Lung (tissue), 11 donors: ENCODE measurements at regions not wholly inside any gene's neighbourhood (a gene's known extent, or its start where the extent isn't known, plus 50 kb on each side); places are given as distances from the start of the nearest gene placed in this dataset.

ENCODE experiments used
- ATAC-seq: fragments of 200-7000 bp; cut with Tn5 transposase; one replicate; pipeline ENCODE4 v1.9.1; 2020; ENCODE audit warnings: moderate number of reproducible peaks; ENCODE audit not compliant: insufficient read depth, low FRiP score
- DNase-seq, 3 donors: peaks; one replicate each; pipeline ENCODE4 v3.0.0-alpha.2; 2013 to 2017
- H3K27ac ChIP-seq, 2 donors: one replicate each; pipeline ENCODE4 v1.5.1; 2013; ENCODE audit warnings: mild to moderate bottlenecking in 2 of 2, moderate library complexity in 2 of 2, control low read depth in 1 of 2, inconsistent platforms in 1 of 2, low read depth in 1 of 2, low read length in 1 of 2
- H3K27me3 ChIP-seq, 3 donors: one replicate each; pipeline ENCODE4 v1.5.1; 2013; ENCODE audit warnings: low read length in 2 of 3; ENCODE audit not compliant: control insufficient read depth in 3 of 3, insufficient read depth in 3 of 3
- H3K36me3 ChIP-seq, 4 donors: one replicate each; pipeline ENCODE4 v1.5.1; 2013; ENCODE audit warnings: low read length in 4 of 4, mild to moderate bottlenecking in 1 of 4, moderate library complexity in 1 of 4; ENCODE audit not compliant: control insufficient read depth in 4 of 4, insufficient read depth in 4 of 4
- H3K4me1 ChIP-seq, 5 donors: one replicate each; pipeline ENCODE4 v1.5.1; 2013; ENCODE audit warnings: low read length in 5 of 5, mild to moderate bottlenecking in 2 of 5, moderate library complexity in 1 of 5; ENCODE audit not compliant: control insufficient read depth in 5 of 5, insufficient read depth in 5 of 5
- H3K4me3 ChIP-seq: one replicate; pipeline ENCODE4 v1.5.1; 2013; ENCODE audit warnings: mild to moderate bottlenecking, control low read depth, moderate library complexity
- H3K9ac ChIP-seq, 2 donors: one replicate each; pipeline ENCODE4 v1.5.1; 2013; ENCODE audit warnings: low read length in 2 of 2, control low read depth in 1 of 2; ENCODE audit not compliant: insufficient read depth in 1 of 2
- H3K9me3 ChIP-seq, 4 donors: one replicate each; pipeline ENCODE4 v1.5.1; 2013; ENCODE audit warnings: low read length in 3 of 4, mild to moderate bottlenecking in 1 of 4, moderate library complexity in 1 of 4; ENCODE audit not compliant: control insufficient read depth in 4 of 4, insufficient read depth in 3 of 4
- WGBS, 2 donors: extraction: QIAGEN DNeasy Blood & Tissue Kit; methylation state at CpG; one replicate each; pipeline ENCODE4 v1.1.7; 2013; 5-methylcytosine and 5-hydroxymethylcytosine counted together
- TF ChIP-seq, protein P1 (sequence below): IDR thresholded peaks from 2 replicates; pipeline ENCODE4 v1.5.1; 2012; ENCODE audit warnings: mild to moderate bottlenecking; ENCODE audit errors: control extremely low read depth, extremely low read depth
- donor health status: control.
- donor health status: control.
- donor health status: Bipolar disorder and iron deficiency.
- donor health status: healthy.
- donor health status: DM: yes; HTN: yes; CAD: no.

DNA sequence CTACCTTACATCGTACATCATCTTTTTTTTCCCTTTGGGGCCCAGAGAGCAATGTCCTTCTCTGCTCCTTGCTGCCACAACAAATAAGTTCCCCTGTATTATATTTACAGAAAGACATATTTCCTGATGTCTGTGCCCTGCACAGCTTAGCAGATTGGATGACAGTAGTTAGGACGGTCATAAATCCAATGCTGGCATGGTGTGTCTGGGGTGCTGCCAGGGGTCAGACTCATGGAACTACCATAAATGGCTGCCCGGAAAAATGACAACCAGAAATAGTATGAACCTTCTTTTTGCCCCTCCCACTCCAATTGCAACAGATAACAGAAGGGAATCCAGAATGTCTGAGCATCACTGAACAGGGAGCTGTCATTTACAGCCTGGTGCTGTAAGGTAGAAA lies 511.1 kb downstream of the PSAT1 start:
- no peak overlapping the region for H3K9ac ChIP-seq
- TF ChIP-seq, protein P1, sequence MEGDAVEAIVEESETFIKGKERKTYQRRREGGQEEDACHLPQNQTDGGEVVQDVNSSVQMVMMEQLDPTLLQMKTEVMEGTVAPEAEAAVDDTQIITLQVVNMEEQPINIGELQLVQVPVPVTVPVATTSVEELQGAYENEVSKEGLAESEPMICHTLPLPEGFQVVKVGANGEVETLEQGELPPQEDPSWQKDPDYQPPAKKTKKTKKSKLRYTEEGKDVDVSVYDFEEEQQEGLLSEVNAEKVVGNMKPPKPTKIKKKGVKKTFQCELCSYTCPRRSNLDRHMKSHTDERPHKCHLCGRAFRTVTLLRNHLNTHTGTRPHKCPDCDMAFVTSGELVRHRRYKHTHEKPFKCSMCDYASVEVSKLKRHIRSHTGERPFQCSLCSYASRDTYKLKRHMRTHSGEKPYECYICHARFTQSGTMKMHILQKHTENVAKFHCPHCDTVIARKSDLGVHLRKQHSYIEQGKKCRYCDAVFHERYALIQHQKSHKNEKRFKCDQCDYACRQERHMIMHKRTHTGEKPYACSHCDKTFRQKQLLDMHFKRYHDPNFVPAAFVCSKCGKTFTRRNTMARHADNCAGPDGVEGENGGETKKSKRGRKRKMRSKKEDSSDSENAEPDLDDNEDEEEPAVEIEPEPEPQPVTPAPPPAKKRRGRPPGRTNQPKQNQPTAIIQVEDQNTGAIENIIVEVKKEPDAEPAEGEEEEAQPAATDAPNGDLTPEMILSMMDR: no peak
- ATAC-seq (no peak), DNase-seq (no peak)
- H3K9me3 ChIP-seq: no peaks in the 10 kb centered on the region
- no peak overlapping the region for H3K4me3 ChIP-seq
- H3K4me1 ChIP-seq: no peaks in the 10 kb centered on the region
- no peaks in the 10 kb centered on the region for H3K36me3 ChIP-seq
- 87 to 93% methylated on average over 3 of the region's 3 CpGs for WGBS, 2 donors
- no peaks in the 10 kb centered on the region for H3K27me3 ChIP-seq
- no peak overlapping the region for H3K27ac ChIP-seq

GRCh38 chr9:78811622-78812276 lies 514.8 kb downstream of the PSAT1 start:
- Histone ChIP-seq H3K9ac (no peak overlapping the region), H3K9me3 (no peaks in the 10 kb centered on the region), H3K27me3 (no peaks in the 10 kb centered on the region), H3K4me3 (no peak overlapping the region), H3K27ac (no peak overlapping the region), H3K36me3 (no peaks in the 10 kb centered on the region), H3K4me1 (no peaks in the 10 kb centered on the region)
- ATAC-seq: no peak
- no peak for DNase-seq
- WGBS, 2 donors: 77 to 83% methylated on average over 10 of the region's 10 CpGs
- TF ChIP-seq, protein P1: no peak

GRCh38 chr9:78812665-78813064 lies 515.7 kb downstream of the PSAT1 start:
- 78 to 94% methylated on average over 3 of the region's 3 CpGs for WGBS, 2 donors
- H3K9ac ChIP-seq: no peak overlapping the region
- DNase-seq (no peak), ATAC-seq (no peak)
- no peaks in the 10 kb centered on the region for H3K27me3 ChIP-seq
- H3K36me3 ChIP-seq: no peaks in the 10 kb centered on the region
- TF ChIP-seq, protein P1: no peak
- H3K27ac ChIP-seq: no peak overlapping the region
- H3K4me3 ChIP-seq: no peak overlapping the region
- no peaks in the 10 kb centered on the region for H3K4me1 ChIP-seq
- no peaks in the 10 kb centered on the region for H3K9me3 ChIP-seq
